ENCODE measurements at regions not wholly inside any gene's neighbourhood (a gene's known extent, or its start where the extent isn't known, plus 50 kb on each side); places are given as distances from the start of the nearest gene placed in this dataset.

- Histone ChIP-seq H3K36me3 (ENCODE audit: control insufficient read depth, insufficient read depth, low read length) (no peaks in the 10 kb centered on the region), H2AFZ (ENCODE audit: low read length) (peak overlapping the region; percentile 41), H3K4me3 (replicated peaks in 1 of 4; ENCODE audit: control extremely low read depth in 1 of 4, insufficient read depth in 1 of 4, low read depth in 3 of 4, low read length in 4 of 4) (no peak overlapping the region), H3K9ac (ENCODE audit: insufficient read depth, low read length) (no peak overlapping the region), H3K27ac (ENCODE audit: insufficient read depth, low read length) (no peak overlapping the region), H3K4me2 (ENCODE audit: extremely low read depth, insufficient read depth, low read length) (no peak overlapping the region), H4K20me1 (ENCODE audit: control insufficient read depth, extremely low read depth, insufficient read depth, low read length) (no peaks in the 10 kb centered on the region), H3K4me1 (ENCODE audit: control insufficient read depth, extremely low read depth, insufficient read depth, low read length) (peaks cover 2% of the 10 kb centered on the region), H3K9me3 (ENCODE audit: control insufficient read depth, insufficient read depth, low read depth, low read length) (no peaks in the 10 kb centered on the region), H3K27me3 (ENCODE audit: control insufficient read depth, insufficient read depth, low read length) (no peaks in the 10 kb centered on the region), H3K79me2 (ENCODE audit: control insufficient read depth, insufficient read depth, low read length) (no peaks in the 10 kb centered on the region)
- peak; percentile 17 to 62 for DNase-seq (ENCODE audit: low read depth in 2 of 2)
- TF ChIP-seq EZH2 (IDR thresholded peaks at IDR 0.05; ENCODE audit: low read length, missing control alignments) (no peak), CTCF (conservative IDR thresholded peaks at IDR 0.05 in 1 of 2, IDR thresholded peaks at IDR 0.05 in 1 of 2; ENCODE audit: low read depth in 1 of 2, low read length in 2 of 2) (no peak)
These were observed 203.6 kb downstream of the SPRY1 start for GRCh38 chr4:123599920-123600810.

- H3K9me3 ChIP-seq (ENCODE audit: control insufficient read depth, insufficient read depth, low read depth, low read length): no peaks in the 10 kb centered on the region
- no peaks in the 10 kb centered on the region for H3K27me3 ChIP-seq (ENCODE audit: control insufficient read depth, insufficient read depth, low read length)
- H3K4me3 ChIP-seq (replicated peaks in 1 of 4; ENCODE audit: control extremely low read depth in 1 of 4, insufficient read depth in 1 of 4, low read depth in 3 of 4, low read length in 4 of 4): no peak overlapping the region
- H2AFZ ChIP-seq (ENCODE audit: low read length): no peak overlapping the region
- H4K20me1 ChIP-seq (ENCODE audit: control insufficient read depth, extremely low read depth, insufficient read depth, low read length): no peaks in the 10 kb centered on the region
- H3K4me1 ChIP-seq (ENCODE audit: control insufficient read depth, extremely low read depth, insufficient read depth, low read length): peaks cover 2% of the 10 kb centered on the region
- TF ChIP-seq CTCF (conservative IDR thresholded peaks at IDR 0.05 in 1 of 2, IDR thresholded peaks at IDR 0.05 in 1 of 2; ENCODE audit: low read depth in 1 of 2, low read length in 2 of 2) (no peak), EZH2 (IDR thresholded peaks at IDR 0.05; ENCODE audit: low read length, missing control alignments) (no peak)
- H3K4me2 ChIP-seq (ENCODE audit: extremely low read depth, insufficient read depth, low read length): no peak overlapping the region
- H3K27ac ChIP-seq (ENCODE audit: insufficient read depth, low read length): no peak overlapping the region
- H3K9ac ChIP-seq (ENCODE audit: insufficient read depth, low read length): no peak overlapping the region
- H3K36me3 ChIP-seq (ENCODE audit: control insufficient read depth, insufficient read depth, low read length): no peaks in the 10 kb centered on the region
- H3K79me2 ChIP-seq (ENCODE audit: control insufficient read depth, insufficient read depth, low read length): no peaks in the 10 kb centered on the region
- no peak for DNase-seq (ENCODE audit: low read depth in 2 of 2)
These were observed 204.7 kb downstream of the SPRY1 start for GRCh38 chr4:123600987-123601904.

GRCh38 chr4:123602007-123602406, 205.4 kb downstream of the SPRY1 start:
- Histone ChIP-seq H3K4me1 (ENCODE audit: control insufficient read depth, extremely low read depth, insufficient read depth, low read length) (peaks cover 2% of the 10 kb centered on the region), H3K9ac (ENCODE audit: insufficient read depth, low read length) (no peak overlapping the region), H3K79me2 (ENCODE audit: control insufficient read depth, insufficient read depth, low read length) (no peaks in the 10 kb centered on the region), H4K20me1 (ENCODE audit: control insufficient read depth, extremely low read depth, insufficient read depth, low read length) (no peaks in the 10 kb centered on the region), H3K27me3 (ENCODE audit: control insufficient read depth, insufficient read depth, low read length) (no peaks in the 10 kb centered on the region), H2AFZ (ENCODE audit: low read length) (no peak overlapping the region), H3K4me3 (replicated peaks in 1 of 4; ENCODE audit: control extremely low read depth in 1 of 4, insufficient read depth in 1 of 4, low read depth in 3 of 4, low read length in 4 of 4) (no peak overlapping the region), H3K9me3 (ENCODE audit: control insufficient read depth, insufficient read depth, low read depth, low read length) (no peaks in the 10 kb centered on the region), H3K36me3 (ENCODE audit: control insufficient read depth, insufficient read depth, low read length) (no peaks in the 10 kb centered on the region), H3K4me2 (ENCODE audit: extremely low read depth, insufficient read depth, low read length) (no peak overlapping the region), H3K27ac (ENCODE audit: insufficient read depth, low read length) (no peak overlapping the region)
- TF ChIP-seq EZH2 (IDR thresholded peaks at IDR 0.05; ENCODE audit: low read length, missing control alignments): no peak
- no peak for TF ChIP-seq CTCF (conservative IDR thresholded peaks at IDR 0.05 in 1 of 2, IDR thresholded peaks at IDR 0.05 in 1 of 2; ENCODE audit: low read depth in 1 of 2, low read length in 2 of 2)
- no peak for DNase-seq (ENCODE audit: low read depth in 2 of 2)

All from fibroblast of lung (primary cell).